Heart right ventricle (tissue), 16 donors: ENCODE measurements at regions not wholly inside any gene's neighbourhood (a gene's known extent, or its start where the extent isn't known, plus 50 kb on each side); places are given as distances from the start of the nearest gene placed in this dataset.
"Not testable (repeated sequence)": the region's sequence is repeated elsewhere in the genome, so short reads cannot be mapped to it uniquely, and the experiment has no call there.

Source experiments
- ATAC-seq, 8 donors: fragments of 200-7000 bp; cut with Tn5 transposase; one replicate each; pipeline ENCODE4 v1.9.1; 2020; ENCODE audit warnings: mild to moderate bottlenecking in 8 of 8, moderate library complexity in 8 of 8, moderate number of reproducible peaks in 1 of 8
- DNase-seq, 2 donors: peaks; one replicate each; pipeline ENCODE4 v3.0.0-alpha.2; 2020
- H3K27ac ChIP-seq, 10 donors: fragments of 200-600 bp; sonication (generic) in 2 of 10; one replicate each; pipeline versions ENCODE4 v1.5.0 to v1.8.0; 2020 to 2022; ENCODE audit warnings: mild to moderate bottlenecking in 3 of 10
- H3K27me3 ChIP-seq, 7 donors: fragments of 200-600 bp; one replicate each; pipeline ENCODE4 v1.8.0; 2021 to 2022; ENCODE audit warnings: mild to moderate bottlenecking in 2 of 7
- H3K36me3 ChIP-seq, 9 donors: fragments of 200-600 bp; sonication (generic) in 1 of 9; one replicate each; pipeline versions ENCODE4 v1.5.0 to v1.8.0; 2020 to 2022; ENCODE audit warnings: mild to moderate bottlenecking in 2 of 9
- H3K4me1 ChIP-seq, 9 donors: fragments of 200-600 bp; sonication (generic) in 1 of 9; one replicate each; pipeline versions ENCODE4 v1.5.0 to v1.8.0; 2020 to 2022; ENCODE audit warnings: mild to moderate bottlenecking in 4 of 9
- H3K4me3 ChIP-seq, 10 donors: fragments of 200-600 bp; sonication (generic) in 2 of 10; one replicate each; pipeline versions ENCODE4 v1.5.0 to v1.8.0; 2020 to 2022; ENCODE audit warnings: mild to moderate bottlenecking in 7 of 10, moderate library complexity in 2 of 10
- H3K9me3 ChIP-seq, 11 donors: fragments of 200-600 bp in 10 of 11; sonication (generic) in 2 of 11; one replicate each; pipeline versions ENCODE4 v1.5.0 to v1.8.0; 2013 to 2022; ENCODE audit warnings: mild to moderate bottlenecking in 2 of 11, control low read depth in 1 of 11, moderate library complexity in 1 of 11
- WGBS, 2 donors: extraction: QIAGEN DNeasy Blood & Tissue Kit; methylation state at CpG; one replicate each; pipeline ENCODE4 v1.1.7; 2013; ENCODE audit warnings: inconsistent platforms in 1 of 2; 5-methylcytosine and 5-hydroxymethylcytosine counted together
- intact Hi-C, 10 donors: fragments of 100-400 bp; cut with DNase I; formaldehyde crosslinking; loops; one replicate each; pipeline versions ENCODE4 v1.11.1 to v1.14.2; 2022
- TF ChIP-seq, protein P1 (sequence below), 9 donors: fragments of 200-600 bp; sonication (generic) in 2 of 9; IDR thresholded peaks; one replicate each; pipeline versions ENCODE4 v1.5.0 to v1.8.0; 2021 to 2022; ENCODE audit warnings: antibody characterized with exemption in 9 of 9, mild to moderate bottlenecking in 5 of 9, moderate library complexity in 1 of 9
- donor health status: Arrhythmogenic right ventricular cardiomyopathy.
- donor health status: ischemic (EF 13 %, LVEDD 7.1; RV severe dilation, severe dysfunction).
- donor health status: healthy with polysubstance abuse.
- donor health status: DM: no; HTN: yes; CAD: no.
- donor health status: DM: no; HTN: no; CAD: no.
- donor health status: ischemic (EF 25% LVEDD 6.9; RV normal size, moderate dysfunction).
- donor health status: ischemic (EF 25% LVEDD 5.7; RV mildly dilated, moderate dysfunction).
- donor health status: healthy.
- donor health status: DM: yes; HTN: yes; CAD: no.
- donor health status: Ischemic cardiomyopathy.
- donor health status: ischemic (EF 35%, LVEDD 5.7; RV mildly dilated, moderate dysfunction).
- donor health status: nonischemic (EF 11% LVEDD 7.7; RV severe dilation, severe dysfunction).
- donor health status: DM: yes; HTN: yes; CAD: no.
- donor health status: PGD.
- donor health status: ischemic (EF 29% LVEDD 5.4; RV normal size, mild dysfunction).
- donor health status: nonischemic (EF 23%, LVEDD 6.1; RV moderate dilation, normal function).

DNA sequence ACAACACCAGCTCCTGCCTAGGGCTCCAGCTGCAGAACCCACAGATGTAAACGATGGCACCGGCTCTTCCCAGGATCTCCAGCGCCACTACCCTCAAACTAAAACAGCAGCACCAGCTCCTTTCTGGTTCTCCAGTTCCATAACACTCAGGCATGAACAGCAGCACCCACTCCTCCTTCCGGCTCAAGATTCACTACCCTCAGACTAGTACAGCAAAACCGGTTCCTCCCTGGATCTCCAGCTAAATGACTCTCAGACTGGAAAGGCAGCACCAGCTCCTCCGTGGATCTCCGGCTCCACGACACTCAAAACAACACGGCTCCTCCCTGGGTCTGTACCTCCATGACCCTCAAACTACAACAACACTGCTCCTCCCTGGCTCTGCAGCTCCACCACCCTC lies 325.0 kb downstream of the PREX1 start:
- 84 to 90% methylated on average over 9 of the region's 9 CpGs for WGBS, 2 donors
- ATAC-seq: no peak
- TF ChIP-seq, protein P1, sequence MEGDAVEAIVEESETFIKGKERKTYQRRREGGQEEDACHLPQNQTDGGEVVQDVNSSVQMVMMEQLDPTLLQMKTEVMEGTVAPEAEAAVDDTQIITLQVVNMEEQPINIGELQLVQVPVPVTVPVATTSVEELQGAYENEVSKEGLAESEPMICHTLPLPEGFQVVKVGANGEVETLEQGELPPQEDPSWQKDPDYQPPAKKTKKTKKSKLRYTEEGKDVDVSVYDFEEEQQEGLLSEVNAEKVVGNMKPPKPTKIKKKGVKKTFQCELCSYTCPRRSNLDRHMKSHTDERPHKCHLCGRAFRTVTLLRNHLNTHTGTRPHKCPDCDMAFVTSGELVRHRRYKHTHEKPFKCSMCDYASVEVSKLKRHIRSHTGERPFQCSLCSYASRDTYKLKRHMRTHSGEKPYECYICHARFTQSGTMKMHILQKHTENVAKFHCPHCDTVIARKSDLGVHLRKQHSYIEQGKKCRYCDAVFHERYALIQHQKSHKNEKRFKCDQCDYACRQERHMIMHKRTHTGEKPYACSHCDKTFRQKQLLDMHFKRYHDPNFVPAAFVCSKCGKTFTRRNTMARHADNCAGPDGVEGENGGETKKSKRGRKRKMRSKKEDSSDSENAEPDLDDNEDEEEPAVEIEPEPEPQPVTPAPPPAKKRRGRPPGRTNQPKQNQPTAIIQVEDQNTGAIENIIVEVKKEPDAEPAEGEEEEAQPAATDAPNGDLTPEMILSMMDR (IDR thresholded peaks at IDR 0.05): no peak
- intact Hi-C loops: no loop called here
- Histone ChIP-seq H3K36me3 (no peaks in the 10 kb centered on the region), H3K9me3 (no peaks in the 10 kb centered on the region), H3K4me1 (no peaks in the 10 kb centered on the region), H3K4me3 (no peak overlapping the region), H3K27ac (no peak overlapping the region), H3K27me3 (peaks cover 0 to 4% (median 0%) of the 10 kb centered on the region in 7 donors)
- DNase-seq: no peak

DNA sequence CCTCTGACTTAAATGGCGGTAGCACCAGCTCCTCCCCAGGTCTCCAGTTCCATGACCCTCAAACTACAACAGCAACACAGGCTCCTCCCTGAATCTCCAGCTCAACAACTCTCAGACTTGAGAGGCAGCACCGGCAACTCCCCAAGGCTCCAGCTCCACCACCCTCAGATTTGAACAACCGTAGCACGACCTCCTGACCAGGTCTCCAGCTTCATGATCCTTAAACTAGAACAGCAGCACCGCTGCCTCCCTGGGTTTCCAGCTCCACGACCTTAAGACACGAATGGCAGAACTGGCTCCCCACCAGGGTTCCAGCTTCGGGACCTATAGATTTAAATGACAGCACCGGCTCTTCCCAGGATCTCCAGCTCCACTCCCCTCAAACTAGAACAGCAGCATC lies 325.8 kb downstream of the PREX1 start:
- no peak for ATAC-seq
- intact Hi-C loops: no loop called here

DNA sequence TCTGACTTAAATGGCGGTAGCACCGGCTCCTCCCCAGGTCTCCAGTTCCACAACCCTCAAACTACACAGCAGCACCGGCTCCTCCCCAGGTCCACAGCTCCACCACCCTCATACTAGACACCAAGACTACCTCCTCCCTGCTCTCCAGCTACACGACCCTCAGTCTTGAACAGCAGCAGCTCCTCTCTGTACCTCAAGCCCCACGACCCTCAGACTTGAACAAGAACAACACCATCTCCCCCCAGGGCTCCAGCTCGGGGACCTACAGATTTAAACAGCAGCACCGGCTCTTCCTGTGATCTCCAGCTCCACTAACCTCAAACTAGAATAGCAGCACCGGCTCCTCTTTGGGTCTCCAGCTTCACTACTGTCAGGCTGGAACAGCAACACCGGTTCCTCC lies 326.9 kb downstream of the PREX1 start:
- H3K4me1 ChIP-seq, H3K36me3 ChIP-seq, intact Hi-C loops, ATAC-seq, H3K27me3 ChIP-seq, DNase-seq, H3K4me3 ChIP-seq, H3K27ac ChIP-seq, H3K9me3 ChIP-seq: not testable (repeated sequence)
- WGBS, 2 donors: 75 to 76% methylated on average over 9 of the region's 9 CpGs

More for the DNA sequence above, 325.8 kb downstream of the PREX1 start:
- no peaks in the 10 kb centered on the region for H3K36me3 ChIP-seq
- no peaks in the 10 kb centered on the region for H3K4me1 ChIP-seq
- no peaks in the 10 kb centered on the region for H3K9me3 ChIP-seq
- DNase-seq: no peak
- TF ChIP-seq, protein P1 (IDR thresholded peaks at IDR 0.05): no peak
- no peak overlapping the region for H3K4me3 ChIP-seq
- peaks cover 0 to 4% (median 0%) of the 10 kb centered on the region in 7 donors for H3K27me3 ChIP-seq
- 86 to 87% methylated on average over 9 of the region's 9 CpGs for WGBS, 2 donors
- no peak overlapping the region for H3K27ac ChIP-seq

DNA sequence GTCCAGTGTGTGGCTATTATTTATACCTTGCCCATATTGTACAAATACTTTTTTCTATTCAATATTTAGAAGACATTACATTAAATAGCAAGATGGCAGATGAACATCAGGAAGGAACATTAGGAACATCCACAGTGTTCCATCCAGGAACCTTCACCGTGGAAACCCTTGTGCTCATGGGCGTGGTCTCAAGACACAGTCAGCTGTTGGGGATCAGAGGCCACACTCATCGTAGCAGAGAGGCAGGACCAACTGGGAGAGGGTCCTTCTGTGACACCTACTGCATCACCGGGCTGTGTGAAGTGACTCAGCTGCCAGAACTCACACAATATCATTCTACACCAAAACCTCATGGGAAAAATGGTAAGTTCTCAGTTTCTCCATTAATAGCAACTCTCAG lies 328.9 kb downstream of the PREX1 start:
- DNase-seq, H3K27ac ChIP-seq, H3K4me3 ChIP-seq, H3K36me3 ChIP-seq, H3K27me3 ChIP-seq, intact Hi-C loops, ATAC-seq, H3K4me1 ChIP-seq, H3K9me3 ChIP-seq: not testable (repeated sequence)
- 67 to 71% methylated on average over 4 of the region's 4 CpGs for WGBS, 2 donors

DNA sequence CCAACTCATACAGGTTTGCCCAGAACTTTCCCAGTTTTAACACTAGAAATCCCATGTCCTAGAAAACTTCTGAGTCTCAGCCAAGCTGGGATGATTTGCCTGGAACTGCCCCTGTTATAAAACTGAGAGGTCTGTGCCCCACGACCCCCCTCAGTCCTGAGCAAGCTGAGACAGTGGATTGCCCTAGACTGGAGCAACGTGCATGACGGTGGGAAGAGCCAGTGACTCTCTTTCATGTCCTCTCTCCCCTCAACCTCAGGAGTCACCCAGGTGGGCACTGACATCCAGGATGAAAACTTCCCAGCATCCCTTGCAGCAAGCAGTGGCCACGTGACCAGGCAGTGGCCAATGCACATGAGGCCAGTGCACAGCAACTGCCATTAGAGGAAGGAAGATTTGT lies 329.7 kb downstream of the PREX1 start:
- intact Hi-C loops, DNase-seq, H3K36me3 ChIP-seq, ATAC-seq, H3K27ac ChIP-seq, H3K9me3 ChIP-seq, H3K4me1 ChIP-seq, H3K4me3 ChIP-seq: not testable (repeated sequence)
- WGBS, 2 donors: 82 to 83% methylated on average over 4 of the region's 4 CpGs
- peaks cover 0 to 14% (median 0%) of the 10 kb centered on the region in 7 donors for H3K27me3 ChIP-seq

DNA sequence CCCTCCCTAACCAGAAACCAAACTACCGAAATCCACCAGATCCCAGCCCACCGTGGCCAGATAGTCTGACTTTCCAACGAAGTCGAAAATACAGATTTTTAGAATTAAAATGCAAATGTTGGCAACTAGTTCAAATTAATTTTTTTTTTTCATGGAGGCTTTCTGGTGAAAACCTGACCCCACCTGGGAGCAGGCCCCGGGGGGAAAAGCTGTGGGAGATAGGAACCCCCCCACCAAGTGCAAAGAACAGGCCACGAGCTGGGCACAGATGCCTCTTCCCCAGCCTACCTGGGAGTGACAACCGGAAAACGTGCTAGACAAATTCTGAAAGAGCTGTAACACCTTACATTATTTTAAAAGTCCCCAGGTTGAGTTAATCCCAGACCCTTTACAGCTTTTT lies 333.8 kb downstream of the PREX1 start:
- no peak for ATAC-seq
- Histone ChIP-seq H3K9me3 (no peaks in the 10 kb centered on the region), H3K36me3 (no peaks in the 10 kb centered on the region), H3K27me3 (peaks cover 0 to 28% (median 6%) of the 10 kb centered on the region in 7 donors), H3K4me1 (no peaks in the 10 kb centered on the region), H3K4me3 (no peak overlapping the region), H3K27ac (no peak overlapping the region)
- TF ChIP-seq, protein P1 (IDR thresholded peaks at IDR 0.05): no peak
- intact Hi-C loops: no loop called here
- no peak for DNase-seq
- 70 to 82% methylated on average over 8 of the region's 8 CpGs for WGBS, 2 donors

DNA sequence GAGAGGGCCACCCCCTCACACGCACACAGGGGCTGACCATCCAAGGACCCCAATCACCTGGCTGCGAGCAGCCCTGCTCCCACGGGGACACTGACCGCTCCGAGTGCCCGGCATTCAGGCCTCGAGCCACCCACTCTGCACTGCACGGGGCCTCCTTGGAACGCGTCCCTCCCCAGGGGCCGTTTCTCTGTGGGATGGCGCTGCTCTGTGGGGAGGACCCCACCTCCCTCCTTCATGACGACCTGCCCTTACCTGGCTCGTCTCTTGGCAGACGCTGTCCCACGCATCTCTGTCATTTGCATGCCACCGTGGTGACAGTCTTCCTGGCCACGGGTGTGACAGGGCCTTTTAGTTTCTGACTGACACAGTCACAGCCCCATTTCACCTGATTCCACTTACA lies 334.5 kb downstream of the PREX1 start:
- H3K9me3 ChIP-seq, intact Hi-C loops, H3K4me1 ChIP-seq, H3K36me3 ChIP-seq, H3K4me3 ChIP-seq, H3K27ac ChIP-seq, DNase-seq, ATAC-seq: not testable (repeated sequence)
- H3K27me3 ChIP-seq: peaks cover 0 to 34% (median 7%) of the 10 kb centered on the region in 7 donors
- 70 to 72% methylated on average over 14 to 18 of the region's 18 CpGs for WGBS, 2 donors
